ENCODE measurements at regions not wholly inside any gene's neighbourhood (a gene's known extent, or its start where the extent isn't known, plus 50 kb on each side); places are given as distances from the start of the nearest gene placed in this dataset.

- H3K27ac Mint-ChIP-seq (ENCODE audit: unreplicated experiment): no peak overlapping the region
- no peaks in the 10 kb centered on the region for H3K36me3 Mint-ChIP-seq (ENCODE audit: low read depth, unreplicated experiment)
- DNase-seq (ENCODE audit: low spot score): no peak
- H3K27me3 Mint-ChIP-seq (ENCODE audit: unreplicated experiment): peaks cover 1% of the 10 kb centered on the region
- H3K4me1 Mint-ChIP-seq (ENCODE audit: unreplicated experiment): peaks cover 50% of the 10 kb centered on the region
- H3K9me3 Mint-ChIP-seq (ENCODE audit: unreplicated experiment): no peaks in the 10 kb centered on the region
- H3K4me3 Mint-ChIP-seq (ENCODE audit: unreplicated experiment): no peak overlapping the region
- TF ChIP-seq CTCF (IDR thresholded peaks at IDR 0.05; ENCODE audit: unreplicated experiment): no peak
Observed at GRCh38 chr3:56919797-56920195, 118.0 kb upstream of the ARHGEF3 start.

- Mint-ChIP-seq H3K36me3 (ENCODE audit: low read depth, unreplicated experiment) (no peaks in the 10 kb centered on the region), H3K9me3 (ENCODE audit: unreplicated experiment) (no peaks in the 10 kb centered on the region), H3K27me3 (ENCODE audit: unreplicated experiment) (peaks cover under 1% of the 10 kb centered on the region), H3K4me3 (ENCODE audit: unreplicated experiment) (no peak overlapping the region), H3K27ac (ENCODE audit: unreplicated experiment) (no peak overlapping the region), H3K4me1 (ENCODE audit: unreplicated experiment) (peaks cover 45% of the 10 kb centered on the region)
- no peak for TF ChIP-seq CTCF (IDR thresholded peaks at IDR 0.05; ENCODE audit: unreplicated experiment)
- DNase-seq (ENCODE audit: low spot score): no peak
Observed at GRCh38 chr3:56919137-56919796, 117.5 kb upstream of the ARHGEF3 start.

GRCh38 chr3:56918111-56918568, 116.4 kb upstream of the ARHGEF3 start:
- Mint-ChIP-seq H3K27me3 (ENCODE audit: unreplicated experiment) (no peaks in the 10 kb centered on the region), H3K27ac (ENCODE audit: unreplicated experiment) (no peak overlapping the region), H3K4me1 (ENCODE audit: unreplicated experiment) (peaks cover 35% of the 10 kb centered on the region), H3K9me3 (ENCODE audit: unreplicated experiment) (no peaks in the 10 kb centered on the region), H3K36me3 (ENCODE audit: low read depth, unreplicated experiment) (no peaks in the 10 kb centered on the region), H3K4me3 (ENCODE audit: unreplicated experiment) (no peak overlapping the region)
- no peak for TF ChIP-seq CTCF (IDR thresholded peaks at IDR 0.05; ENCODE audit: unreplicated experiment)
- no peak for DNase-seq (ENCODE audit: low spot score)

- no peak for DNase-seq (ENCODE audit: low spot score)
- Mint-ChIP-seq H3K27me3 (ENCODE audit: unreplicated experiment) (no peaks in the 10 kb centered on the region), H3K9me3 (ENCODE audit: unreplicated experiment) (no peaks in the 10 kb centered on the region), H3K27ac (ENCODE audit: unreplicated experiment) (no peak overlapping the region), H3K4me1 (ENCODE audit: unreplicated experiment) (peaks cover 33% of the 10 kb centered on the region), H3K4me3 (ENCODE audit: unreplicated experiment) (no peak overlapping the region), H3K36me3 (ENCODE audit: low read depth, unreplicated experiment) (no peaks in the 10 kb centered on the region)
- no peak for TF ChIP-seq CTCF (IDR thresholded peaks at IDR 0.05; ENCODE audit: unreplicated experiment)
Observed at GRCh38 chr3:56917361-56918110, 115.8 kb upstream of the ARHGEF3 start.
